NCI-H510A (cell line): ENCODE measurements at regions not wholly inside any gene's neighbourhood (a gene's known extent, or its start where the extent isn't known, plus 50 kb on each side); places are given as distances from the start of the nearest gene placed in this dataset.

Source experiments
- DNase-seq: peaks from one replicate; lab custom pipeline; 2025; lab: John Stamatoyannopoulos, UW

GRCh38 chr5:3888310-3888709 lies 292.7 kb downstream of the IRX1 start:
- DNase-seq, result no peak

GRCh38 chr5:3889412-3890142 lies 293.9 kb downstream of the IRX1 start:
- DNase-seq, result no peak

- no peak for DNase-seq
Observed at GRCh38 chr5:3891113-3891512, 295.5 kb downstream of the IRX1 start.

GRCh38 chr5:3893527-3893926 lies 297.9 kb downstream of the IRX1 start:
- no peak for DNase-seq

DNA sequence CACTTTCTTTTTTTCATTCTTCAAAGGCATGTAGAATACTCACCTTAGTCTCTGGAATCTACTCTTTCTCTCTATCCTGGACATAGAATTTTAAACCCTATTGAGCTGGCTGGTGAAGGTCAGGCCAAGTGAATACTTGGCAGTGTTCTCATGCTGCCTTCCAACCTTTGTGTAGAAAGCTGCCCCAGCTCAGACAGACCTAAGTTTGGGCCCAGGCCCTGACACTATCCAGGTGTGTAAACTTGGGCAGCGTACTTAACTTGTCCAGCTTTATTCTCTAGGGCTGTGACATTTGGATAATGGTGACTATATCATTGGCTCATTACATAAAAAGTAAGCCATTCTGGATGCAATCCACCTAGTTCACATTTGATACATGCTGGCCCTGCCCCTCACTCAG lies 298.3 kb downstream of the IRX1 start:
- DNase-seq, result no peak

DNA sequence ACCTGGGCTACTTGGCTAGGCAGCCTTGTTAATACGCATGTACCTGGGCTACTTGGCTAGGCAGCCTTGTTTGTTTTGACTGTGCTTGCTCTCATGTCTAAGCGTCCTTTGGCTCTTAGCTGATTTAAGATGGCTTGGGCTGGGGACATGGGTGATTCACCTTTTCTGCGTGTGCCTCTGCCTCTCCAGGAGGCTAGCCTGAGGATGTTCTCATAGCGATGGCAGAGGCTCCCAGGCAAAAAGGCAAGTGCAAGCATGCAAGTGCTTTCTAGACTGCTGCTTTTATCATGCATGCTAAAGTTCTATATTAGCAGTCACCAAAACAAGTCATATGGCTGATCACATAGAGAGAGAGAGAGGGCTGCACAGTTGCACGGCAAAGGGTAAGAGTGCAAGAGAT lies 300.5 kb downstream of the IRX1 start:
- DNase-seq, result no peak

DNA sequence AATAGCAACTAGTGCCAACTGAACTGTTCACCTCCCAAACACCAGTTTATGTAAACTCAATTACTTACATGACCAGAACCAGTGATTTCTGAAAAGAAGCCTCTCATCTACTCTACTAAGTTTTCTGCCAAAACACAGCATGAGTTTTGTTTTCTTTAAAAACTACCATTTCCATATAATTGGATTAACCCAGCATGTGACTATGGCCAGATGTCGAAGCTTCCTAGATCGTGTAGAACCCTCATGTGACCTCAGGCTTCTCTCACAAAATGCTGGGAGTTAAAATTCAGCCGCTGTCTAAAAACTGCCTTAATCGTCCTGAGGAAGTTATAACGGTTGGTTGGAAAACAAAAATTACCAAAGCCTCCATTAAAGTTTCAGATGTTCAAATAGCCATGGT lies 303.5 kb downstream of the IRX1 start:
- no peak for DNase-seq

GRCh38 chr5:3904584-3904983 lies 309.0 kb downstream of the IRX1 start:
- no peak for DNase-seq

GRCh38 chr5:3905031-3905430 lies 309.4 kb downstream of the IRX1 start:
- no peak for DNase-seq

GRCh38 chr5:3905521-3905920 lies 309.9 kb downstream of the IRX1 start:
- no peak for DNase-seq

- no peak for DNase-seq
Observed at GRCh38 chr5:3911111-3911510, 315.5 kb downstream of the IRX1 start.

DNA sequence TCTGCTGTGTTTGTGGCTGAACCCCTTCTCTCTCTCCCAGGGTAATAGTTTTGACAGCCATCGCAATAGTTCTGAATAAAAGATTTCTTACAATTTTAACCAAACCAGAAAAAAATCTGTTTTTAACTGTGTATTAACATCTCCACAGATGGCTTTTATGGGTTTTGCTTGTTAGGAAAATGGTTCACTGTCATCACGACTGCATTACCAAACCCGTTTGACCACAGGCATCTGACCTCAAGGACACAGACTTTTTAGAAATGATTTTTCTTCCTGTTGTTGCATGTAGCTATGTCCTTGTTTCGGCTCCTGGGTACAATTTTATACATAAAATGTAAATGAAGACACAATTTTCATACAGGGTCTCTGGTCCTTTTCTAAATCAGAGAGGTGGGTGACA lies 316.1 kb downstream of the IRX1 start:
- no peak for DNase-seq

GRCh38 chr5:3912790-3913189 lies 317.2 kb downstream of the IRX1 start:
- DNase-seq, result no peak

DNA sequence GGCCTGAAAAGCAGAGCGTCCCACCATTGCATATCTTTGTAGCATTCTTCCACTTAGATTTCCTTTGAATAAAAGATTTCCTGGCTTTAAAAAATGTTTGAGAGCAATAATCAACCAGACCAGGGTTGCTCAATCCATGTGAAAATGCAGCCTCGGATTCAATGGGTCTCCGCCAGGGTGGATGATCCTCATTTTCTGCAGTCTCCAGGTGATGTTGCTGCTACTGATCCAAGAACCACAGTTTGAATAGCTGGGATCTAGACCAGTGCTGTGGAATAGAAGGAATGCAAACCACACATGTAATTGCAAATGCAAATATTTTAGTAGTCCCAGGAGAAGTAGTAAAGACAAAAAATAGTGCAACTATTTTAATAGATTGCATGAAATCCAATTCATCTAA lies 317.6 kb downstream of the IRX1 start:
- DNase-seq, result no peak

- no peak for DNase-seq
Observed at GRCh38 chr5:3925022-3925421, 329.4 kb downstream of the IRX1 start.

GRCh38 chr5:3925935-3926334 lies 330.3 kb downstream of the IRX1 start:
- DNase-seq, result no peak

DNA sequence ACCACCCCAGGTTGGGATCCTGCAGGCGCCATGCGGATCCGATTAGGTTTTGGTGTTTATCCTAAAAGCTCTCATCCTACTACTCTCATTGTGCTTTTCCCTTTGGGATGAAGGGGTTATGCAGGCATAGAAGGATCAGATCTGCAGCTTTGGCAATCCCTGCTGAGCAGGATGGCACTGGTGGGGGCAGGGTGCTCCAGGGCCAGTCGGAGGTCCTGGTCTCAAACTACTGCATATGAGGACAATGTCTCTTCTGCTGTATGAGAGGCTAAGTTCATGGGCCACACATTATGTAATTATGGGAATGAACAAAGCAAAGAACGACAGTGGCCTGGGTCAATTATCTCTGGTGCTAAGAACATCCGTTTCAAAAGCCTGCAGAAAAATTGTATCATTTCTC lies 334.2 kb downstream of the IRX1 start:
- no peak for DNase-seq

DNA sequence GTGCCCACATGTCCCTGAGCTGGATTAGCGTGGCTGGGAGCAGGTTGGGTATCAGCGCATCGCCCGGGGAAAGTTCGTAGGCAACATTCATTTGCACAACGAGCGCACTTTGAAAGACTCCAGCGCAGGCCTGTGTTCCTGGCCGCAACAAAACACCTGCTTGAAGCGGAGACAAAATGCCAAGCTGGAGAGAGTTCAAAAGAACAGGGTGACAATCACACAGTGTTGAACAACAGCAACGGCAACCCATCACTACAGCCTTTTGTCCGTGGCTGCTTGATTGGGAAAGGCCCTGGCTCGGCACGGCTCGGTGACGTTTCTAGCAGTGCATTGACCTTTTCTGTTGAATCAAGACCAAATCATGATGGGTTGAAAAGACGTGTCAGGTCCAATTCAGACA lies 336.3 kb downstream of the IRX1 start:
- no peak for DNase-seq

DNA sequence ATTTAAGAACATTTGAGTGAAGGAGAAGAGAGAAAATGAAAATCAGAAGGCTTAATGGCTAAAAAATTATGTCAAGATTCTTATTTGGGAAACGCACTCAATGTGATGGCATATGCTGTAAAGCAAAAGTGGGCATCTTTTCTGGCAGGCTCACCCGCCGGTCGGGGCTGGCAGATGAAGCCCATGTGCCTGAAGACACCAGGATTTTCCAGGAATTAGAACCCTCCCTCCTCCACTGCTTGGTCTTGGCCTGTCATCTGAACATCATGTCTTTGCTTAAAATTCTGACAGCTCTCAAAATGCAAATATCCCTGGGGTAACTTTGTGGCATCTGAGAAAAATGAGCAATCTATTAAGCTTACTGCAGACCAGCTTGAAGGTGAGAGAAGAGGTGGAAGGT lies 337.9 kb downstream of the IRX1 start:
- no peak for DNase-seq

GRCh38 chr5:3933966-3934365 lies 338.3 kb downstream of the IRX1 start:
- DNase-seq, result no peak

DNA sequence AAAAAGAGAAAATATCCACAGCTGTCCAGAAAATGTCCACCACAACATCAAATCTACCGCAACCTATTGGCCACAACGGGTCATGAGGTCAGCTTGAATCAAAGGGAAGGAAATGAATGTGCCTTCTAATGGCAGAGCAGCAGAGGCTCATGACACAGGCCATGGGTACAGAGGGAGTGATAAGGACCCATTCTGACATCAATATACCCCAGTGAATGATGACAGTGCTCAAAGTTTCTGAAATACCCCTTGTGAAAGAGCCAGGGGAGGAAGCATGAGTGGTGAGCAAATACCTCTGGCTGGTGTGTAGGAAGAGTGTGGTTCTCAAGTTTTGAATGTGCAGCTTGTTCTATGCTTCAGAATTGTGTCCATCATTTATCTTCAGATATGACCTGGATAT lies 348.2 kb downstream of the IRX1 start:
- no peak for DNase-seq

GRCh38 chr5:3944930-3945329 lies 349.3 kb downstream of the IRX1 start:
- no peak for DNase-seq

GRCh38 chr5:3948838-3949237 lies 353.2 kb downstream of the IRX1 start:
- no peak for DNase-seq

DNA sequence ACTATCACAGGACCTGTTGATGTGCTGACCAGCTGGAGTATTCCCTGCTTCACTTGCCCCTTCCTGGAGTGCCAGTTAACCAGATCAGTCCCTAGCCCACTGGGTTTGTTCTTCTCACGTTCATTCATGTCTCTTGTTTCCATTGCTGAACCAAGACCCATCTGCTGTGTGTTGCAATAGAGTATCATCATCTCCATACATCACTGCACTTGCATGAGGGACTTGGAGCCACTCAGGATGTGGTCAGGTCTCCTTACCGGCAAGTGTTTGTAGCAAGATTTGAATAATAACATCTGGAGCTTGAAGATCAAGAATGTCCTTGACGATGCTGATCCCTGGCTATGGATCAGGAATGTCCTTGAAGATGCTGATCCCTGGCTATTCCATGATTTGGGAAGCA lies 358.6 kb downstream of the IRX1 start:
- no peak for DNase-seq

DNA sequence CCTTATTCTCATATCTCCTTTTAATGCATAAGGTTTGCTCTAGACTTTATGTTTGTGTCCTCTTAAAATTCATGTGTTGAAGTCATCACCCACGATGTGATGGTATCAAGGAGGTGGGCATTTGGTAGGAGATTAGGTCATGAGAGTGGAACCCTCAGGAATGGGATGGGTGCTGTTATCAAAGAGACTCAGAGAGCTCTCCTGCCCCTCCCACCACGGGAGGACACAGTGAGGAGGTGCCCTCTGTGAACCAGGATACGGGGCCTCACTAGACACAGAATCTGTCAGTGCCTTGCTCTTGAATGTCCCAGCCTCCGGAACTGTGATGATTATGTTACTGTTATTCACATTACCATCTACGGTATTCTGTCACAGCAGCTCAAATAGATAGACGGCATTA lies 359.0 kb downstream of the IRX1 start:
- DNase-seq, result no peak
